A673 (cell line): ENCODE measurements at regions not wholly inside any gene's neighbourhood (a gene's known extent, or its start where the extent isn't known, plus 50 kb on each side); places are given as distances from the start of the nearest gene placed in this dataset. TPM values are rescaled to one million over a fixed set of nuclear protein-coding genes. Genes with fewer than 3 reads are reported as not detected.

Source experiments
- BruUV-seq: library from RNA; stranded (reverse); fragments of 400-500 nt; replicated peaks from 2 replicates; lab custom pipeline; 2021; lab: Mats Ljungman, UMichigan
- CTCF ChIA-PET: fragments of 300-600 bp; sonication (Branson Sonifier 250); formaldehyde crosslinking; loops from one replicate; lab custom pipeline; 2022; ENCODE audit warnings: antibody characterized with exemption; lab: Charles Lee
- POLR2A ChIA-PET: fragments of 300-600 bp; sonication (Branson Sonifier 250); formaldehyde crosslinking; loops from one replicate; lab custom pipeline; 2022; ENCODE audit warnings: antibody characterized with exemption; ENCODE audit not compliant: low non-redundant PET; lab: Charles Lee
- DNase-seq: peaks from one replicate; pipeline ENCODE4 v3.0.0-alpha.2; 2015; ENCODE audit warnings: low spot score
- H3K27ac ChIP-seq: fragments of 200-600 bp; sonication (generic); 2 replicates; pipeline ENCODE4 v1.5.1; 2016; ENCODE audit warnings: mixed run types, low read depth, mild to moderate bottlenecking, mixed read lengths, antibody characterized with exemption, low read length; ENCODE audit not compliant: poor library complexity, severe bottlenecking
- H3K27me3 ChIP-seq: fragments of 200-600 bp; sonication (generic); replicated peaks from 2 replicates; pipeline ENCODE4 v1.6.1; 2017; ENCODE audit warnings: mixed run types, low read depth, mild to moderate bottlenecking, mixed read lengths, antibody characterized with exemption, low read length; ENCODE audit not compliant: insufficient read depth, poor library complexity
- H3K36me3 ChIP-seq: fragments of 200-600 bp; sonication (generic); 2 replicates; pipeline ENCODE4 v1.6.1; 2016; ENCODE audit warnings: mixed run types, mild to moderate bottlenecking, mixed read lengths, antibody characterized with exemption, low read length; ENCODE audit not compliant: insufficient read depth, poor library complexity, severe bottlenecking
- H3K4me1 ChIP-seq: fragments of 200-600 bp; sonication (generic); 2 replicates; pipeline ENCODE4 v1.6.1; 2017; ENCODE audit warnings: mixed run types, mild to moderate bottlenecking, mixed read lengths, antibody characterized with exemption, low read length; ENCODE audit not compliant: insufficient read depth, poor library complexity, severe bottlenecking
- H3K4me3 ChIP-seq: fragments of 200-600 bp; sonication (generic); 2 replicates; pipeline ENCODE4 v1.5.1; 2016; ENCODE audit warnings: low read depth, mixed run types, mild to moderate bottlenecking, mixed read lengths, low read length; ENCODE audit not compliant: poor library complexity, severe bottlenecking
- H3K9me3 ChIP-seq: fragments of 200-600 bp; sonication (generic); 2 replicates; pipeline ENCODE4 v1.6.1; 2016; ENCODE audit warnings: mixed run types, low read depth, mild to moderate bottlenecking, mixed read lengths, antibody characterized with exemption, low read length; ENCODE audit not compliant: poor library complexity, severe bottlenecking
- CTCF ChIP-seq: fragments of 300-800, 200-600 bp; sonication (generic); conservative IDR thresholded peaks from 2 replicates; pipeline ENCODE4 v1.5.1; 2017; ENCODE audit warnings: low read depth, mild to moderate bottlenecking, antibody characterized with exemption, low read length, moderate library complexity, mixed read lengths
- EZH2 ChIP-seq: fragments of 200-600 bp; sonication (generic); IDR thresholded peaks from 2 replicates; pipeline ENCODE4 v1.6.1; 2017; ENCODE audit warnings: borderline replicate concordance, low read depth, mild to moderate bottlenecking, mixed read lengths, antibody characterized with exemption, low read length; ENCODE audit not compliant: poor library complexity, severe bottlenecking
- intact Hi-C: fragments of 100-400 bp; cut with micrococcal nuclease; formaldehyde crosslinking; loops from one replicate; pipeline ENCODE4 v1.10.0; 2022; ENCODE audit not compliant: unreplicated experiment
- microRNA-seq: library from miRNA; unstranded; fragments of <30 nt; microRNA quantifications from one replicate; pipeline ENCODE4 v1.2.0, GENCODE V29; 2021

DNA sequence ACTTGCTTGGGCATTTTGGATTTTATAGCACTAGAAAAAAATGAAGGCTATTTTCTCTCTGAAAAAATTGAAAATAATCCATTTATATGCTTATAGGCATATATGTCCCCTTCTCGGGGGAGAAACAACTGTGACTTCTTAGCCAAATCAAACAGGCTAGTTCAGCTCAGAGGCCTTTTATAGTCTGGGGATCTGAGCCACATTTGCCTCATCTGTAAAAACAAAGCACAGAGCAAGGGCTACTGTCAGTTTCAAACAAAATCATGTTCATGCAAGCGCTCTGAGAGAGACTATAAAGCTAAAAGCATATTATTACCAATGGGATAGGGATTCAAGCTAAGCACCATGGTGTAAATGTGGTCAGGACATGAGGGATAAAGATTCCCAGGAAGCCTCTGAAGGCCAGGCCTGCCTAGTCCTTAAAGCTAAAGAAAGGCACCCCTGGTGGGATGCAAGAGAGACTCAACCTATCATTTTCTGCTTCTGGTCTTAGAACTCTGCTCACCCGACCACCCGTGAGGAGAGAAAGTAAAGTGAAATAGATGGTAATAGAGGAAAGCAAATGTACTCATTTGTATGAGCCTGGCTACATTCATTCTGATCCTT lies 51.0 kb upstream of the IL12A start:
- intact Hi-C loops, result no loop called here
- Histone ChIP-seq H3K9me3 (peaks cover 4% of the 10 kb centered on the region), H3K4me3 (no peak overlapping the region), H3K27me3 (no peaks in the 10 kb centered on the region), H3K4me1 (no peaks in the 10 kb centered on the region), H3K27ac (no peak overlapping the region), H3K36me3 (no peaks in the 10 kb centered on the region)
- ChIA-PET CTCF (no interaction called here), POLR2A (no interaction called here)
- DNase-seq, result no peak
- TF ChIP-seq CTCF (no peak), EZH2 (no peak)
- no TSS peak for BruUV-seq

DNA sequence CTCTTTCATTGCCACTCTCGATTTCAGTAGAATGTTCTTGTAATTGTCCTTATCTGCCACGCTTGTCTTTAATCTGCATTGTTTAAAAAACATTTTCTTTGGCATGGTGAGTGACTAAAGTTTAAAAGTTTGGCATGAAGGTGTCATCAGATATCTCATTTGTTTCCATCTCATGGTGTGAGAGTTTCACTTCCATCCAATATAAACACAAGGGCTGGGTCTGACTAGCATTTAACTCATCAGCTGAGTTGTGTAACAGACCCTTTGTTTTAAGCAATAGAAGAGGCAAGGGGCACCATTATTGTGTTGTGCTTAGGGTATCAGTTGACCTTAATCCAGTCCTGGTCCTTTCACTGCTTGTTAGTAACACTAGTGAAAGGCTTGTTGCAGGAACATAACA lies 49.9 kb upstream of the IL12A start:
- POLR2A ChIA-PET, result no interaction called here
- Histone ChIP-seq H3K27me3 (no peaks in the 10 kb centered on the region), H3K4me3 (no peak overlapping the region), H3K9me3 (peaks cover 4% of the 10 kb centered on the region), H3K36me3 (no peaks in the 10 kb centered on the region), H3K4me1 (no peaks in the 10 kb centered on the region), H3K27ac (no peak overlapping the region)
- intact Hi-C loops, result no loop called here
- no peak for TF ChIP-seq EZH2
- TF ChIP-seq CTCF, result no peak
- DNase-seq, result no peak
- BruUV-seq, result no TSS peak
- CTCF ChIA-PET, result no interaction called here

Small RNAs in the stretch of these regions (microRNA-seq; reads per million reads assigned to microRNA genes)
- not detected for gene MIR3919
